Effector CD4-positive, alpha-beta T cell (primary cell): ENCODE measurements at regions not wholly inside any gene's neighbourhood (a gene's known extent, or its start where the extent isn't known, plus 50 kb on each side); places are given as distances from the start of the nearest gene placed in this dataset.
"Not testable (repeated sequence)": the region's sequence is repeated elsewhere in the genome, so short reads cannot be mapped to it uniquely, and the experiment has no call there.

Experiments
- DNase-seq: peaks from one replicate; pipeline ENCODE4 v3.0.0-alpha.2; 2020

GRCh38 chr10:44267007-44267406, 117.9 kb downstream of the CXCL12 start:
- DNase-seq = no peak

GRCh38 chr10:44264244-44264643, 120.7 kb downstream of the CXCL12 start:
- DNase-seq = no peak

- no peak for DNase-seq
These were observed 121.1 kb downstream of the CXCL12 start for GRCh38 chr10:44263771-44264170.

- no peak for DNase-seq
These were observed 122.2 kb downstream of the CXCL12 start for GRCh38 chr10:44262551-44263251.

GRCh38 chr10:44261710-44262455, 123.0 kb downstream of the CXCL12 start:
- DNase-seq = no peak

- no peak for DNase-seq
These were observed 123.6 kb downstream of the CXCL12 start for GRCh38 chr10:44261296-44261695.

- DNase-seq = no peak
These were observed 124.5 kb downstream of the CXCL12 start for GRCh38 chr10:44260286-44260928.

- DNase-seq = no peak
These were observed 125.6 kb downstream of the CXCL12 start for GRCh38 chr10:44259090-44259874.

GRCh38 chr10:44258460-44259089, 126.3 kb downstream of the CXCL12 start:
- DNase-seq = no peak

- DNase-seq = no peak
These were observed 126.9 kb downstream of the CXCL12 start for GRCh38 chr10:44258019-44258418.

- DNase-seq = no peak
These were observed 131.0 kb downstream of the CXCL12 start for GRCh38 chr10:44253769-44254462.

- not testable (repeated sequence) for DNase-seq
These were observed 132.3 kb downstream of the CXCL12 start for GRCh38 chr10:44252631-44253030.

GRCh38 chr10:44249933-44250332, 135.0 kb downstream of the CXCL12 start:
- DNase-seq = not testable (repeated sequence)

GRCh38 chr10:44249490-44249889, 135.4 kb downstream of the CXCL12 start:
- no peak for DNase-seq

GRCh38 chr10:44246700-44247099, 138.2 kb downstream of the CXCL12 start:
- not testable (repeated sequence) for DNase-seq

GRCh38 chr10:44246287-44246686, 138.6 kb downstream of the CXCL12 start:
- DNase-seq = not testable (repeated sequence)

GRCh38 chr10:44245601-44245938, 139.3 kb downstream of the CXCL12 start:
- no peak for DNase-seq

GRCh38 chr10:44244745-44245600, 139.9 kb downstream of the CXCL12 start:
- no peak for DNase-seq

GRCh38 chr10:44243851-44244510, 140.9 kb downstream of the CXCL12 start:
- no peak for DNase-seq

GRCh38 chr10:44242826-44243225, 142.1 kb downstream of the CXCL12 start:
- no peak for DNase-seq
